Esophagus squamous epithelium (tissue), 4 donors: ENCODE measurements at regions not wholly inside any gene's neighbourhood (a gene's known extent, or its start where the extent isn't known, plus 50 kb on each side); places are given as distances from the start of the nearest gene placed in this dataset.

Experiments used
- CTCF ChIP-seq, 6 experiments: fragments of 450-650 bp in 4 of 6; fragments of 200-600 bp in 2 of 6; sonication (generic) in 2 of 6; IDR thresholded peaks; one replicate each; pipeline ENCODE4 v1.5.1; 2016 to 2019; ENCODE audit warnings: antibody characterized with exemption in 6 of 6, mild to moderate bottlenecking in 4 of 6, moderate library complexity in 4 of 6
- POLR2A ChIP-seq, 4 donors: fragments of 450-650 bp; IDR thresholded peaks; one replicate each; pipeline ENCODE4 v1.6.1; 2017; ENCODE audit warnings: antibody characterized with exemption in 4 of 4, mild to moderate bottlenecking in 4 of 4, moderate library complexity in 3 of 4

GRCh38 chr10:83078645-83079044, 1060.7 kb upstream of the GHITM start:
- no peak for TF ChIP-seq CTCF (IDR thresholded peaks at IDR 0.05)
- no peak for TF ChIP-seq POLR2A (IDR thresholded peaks at IDR 0.05)
